SJCRH30 (cell line): ENCODE measurements at regions not wholly inside any gene's neighbourhood (a gene's known extent, or its start where the extent isn't known, plus 50 kb on each side); places are given as distances from the start of the nearest gene placed in this dataset.

Experiments used
- DNase-seq, 2 experiments: peaks; one replicate each; pipeline ENCODE4 v3.0.0-alpha.2; 2015 to 2020
- H3K27ac ChIP-seq: fragments of 250-450 bp; sonication (Bioruptor Pico); 2 replicates; pipeline ENCODE4 v1.5.1; 2020; ENCODE audit warnings: mild to moderate bottlenecking, moderate library complexity
- H3K27me3 ChIP-seq: fragments of 250-450 bp; sonication (Bioruptor Pico); 2 replicates; pipeline ENCODE4 v1.5.1; 2020; ENCODE audit warnings: mild to moderate bottlenecking, moderate library complexity
- H3K36me3 ChIP-seq: fragments of 250-450 bp; sonication (Bioruptor Pico); 2 replicates; pipeline ENCODE4 v1.5.1; 2020; ENCODE audit warnings: mild to moderate bottlenecking, moderate library complexity
- H3K4me1 ChIP-seq: fragments of 250-450 bp; sonication (Bioruptor Pico); 2 replicates; pipeline ENCODE4 v1.5.1; 2020; ENCODE audit warnings: mild to moderate bottlenecking, moderate library complexity
- H3K4me3 ChIP-seq: fragments of 250-450 bp; sonication (Bioruptor Pico); 2 replicates; pipeline ENCODE4 v1.5.1; 2020; ENCODE audit warnings: mild to moderate bottlenecking, moderate library complexity
- H3K9me3 ChIP-seq: fragments of 250-450 bp; sonication (Bioruptor Pico); replicated peaks from 2 replicates; pipeline ENCODE4 v1.5.1; 2020; ENCODE audit warnings: mild to moderate bottlenecking, moderate library complexity

GRCh38 chr15:38878026-38878425 is 313.4 kb upstream of the RASGRP1 start:
- no peaks in the 10 kb centered on the region for H3K9me3 ChIP-seq
- peaks cover 57% of the 10 kb centered on the region for H3K4me1 ChIP-seq
- H3K4me3 ChIP-seq, result no peak overlapping the region
- H3K36me3 ChIP-seq, result no peaks in the 10 kb centered on the region
- DNase-seq, result no peak
- no peaks in the 10 kb centered on the region for H3K27me3 ChIP-seq
- peak overlapping the region; percentile 5; the same call in 1 of the 2 replicates for H3K27ac ChIP-seq

- peak; percentile 88 to 96 for DNase-seq
- H3K36me3 ChIP-seq, result no peaks in the 10 kb centered on the region
- H3K4me1 ChIP-seq, result peaks cover 65% of the 10 kb centered on the region
- H3K4me3 ChIP-seq, result no peak overlapping the region
- H3K9me3 ChIP-seq, result no peaks in the 10 kb centered on the region
- peak overlapping the region; percentile 69 for H3K27ac ChIP-seq
- no peaks in the 10 kb centered on the region for H3K27me3 ChIP-seq
These were observed 314.3 kb upstream of the RASGRP1 start for GRCh38 chr15:38878926-38879325.

- Histone ChIP-seq H3K4me3 (no peak overlapping the region), H3K9me3 (no peaks in the 10 kb centered on the region), H3K27me3 (no peaks in the 10 kb centered on the region), H3K4me1 (peaks cover 74% of the 10 kb centered on the region), H3K36me3 (no peaks in the 10 kb centered on the region), H3K27ac (peak overlapping the region; percentile 69)
- peak; percentile 80 to 88 for DNase-seq
These were observed 315.4 kb upstream of the RASGRP1 start for GRCh38 chr15:38879909-38880471.

GRCh38 chr15:38882221-38882620 is 317.6 kb upstream of the RASGRP1 start:
- Histone ChIP-seq H3K4me1 (peaks cover 85% of the 10 kb centered on the region), H3K36me3 (no peaks in the 10 kb centered on the region), H3K4me3 (no peak overlapping the region), H3K27me3 (no peaks in the 10 kb centered on the region), H3K9me3 (no peaks in the 10 kb centered on the region), H3K27ac (no peak overlapping the region)
- DNase-seq, result no peak

GRCh38 chr15:38883987-38884386 is 319.4 kb upstream of the RASGRP1 start:
- Histone ChIP-seq H3K4me1 (peaks cover 72% of the 10 kb centered on the region), H3K36me3 (no peaks in the 10 kb centered on the region), H3K27me3 (no peaks in the 10 kb centered on the region), H3K4me3 (no peak overlapping the region), H3K27ac (peak overlapping the region; percentile 94), H3K9me3 (no peaks in the 10 kb centered on the region)
- peak; percentile 80 to 94 for DNase-seq

GRCh38 chr15:38885001-38885400 is 320.4 kb upstream of the RASGRP1 start:
- H3K9me3 ChIP-seq, result no peaks in the 10 kb centered on the region
- H3K36me3 ChIP-seq, result no peaks in the 10 kb centered on the region
- DNase-seq, result peak; percentile 83 to 87
- peak overlapping the region; percentile 32 for H3K4me3 ChIP-seq
- peaks cover 65% of the 10 kb centered on the region for H3K4me1 ChIP-seq
- peak overlapping the region; percentile 94 for H3K27ac ChIP-seq
- H3K27me3 ChIP-seq, result no peaks in the 10 kb centered on the region

- H3K27me3 ChIP-seq, result no peaks in the 10 kb centered on the region
- peak overlapping the region; percentile 32 for H3K4me3 ChIP-seq
- no peaks in the 10 kb centered on the region for H3K36me3 ChIP-seq
- DNase-seq, result peak in 1 of 2 experiments; percentile 54
- peaks cover 60% of the 10 kb centered on the region for H3K4me1 ChIP-seq
- peak overlapping the region; percentile 94 for H3K27ac ChIP-seq
- no peaks in the 10 kb centered on the region for H3K9me3 ChIP-seq
These were observed 320.9 kb upstream of the RASGRP1 start for GRCh38 chr15:38885471-38885952.

GRCh38 chr15:38886315-38887163 is 321.9 kb upstream of the RASGRP1 start:
- Histone ChIP-seq H3K27ac (peak overlapping the region; percentile 94), H3K4me3 (peak overlapping the region; percentile 32), H3K4me1 (peaks cover 59% of the 10 kb centered on the region), H3K27me3 (no peaks in the 10 kb centered on the region), H3K36me3 (no peaks in the 10 kb centered on the region), H3K9me3 (no peaks in the 10 kb centered on the region)
- DNase-seq, result peak in 1 of 2 experiments; percentile 74

- no peak for DNase-seq
- H3K27ac ChIP-seq, result no peak overlapping the region
- H3K9me3 ChIP-seq, result peaks cover 8% of the 10 kb centered on the region; the same call in 1 of the 2 replicates
- peaks cover 45% of the 10 kb centered on the region for H3K4me1 ChIP-seq
- H3K4me3 ChIP-seq, result no peak overlapping the region
- no peaks in the 10 kb centered on the region for H3K27me3 ChIP-seq
- no peaks in the 10 kb centered on the region for H3K36me3 ChIP-seq
These were observed 324.1 kb upstream of the RASGRP1 start for GRCh38 chr15:38888701-38889221.

GRCh38 chr15:38890194-38890593 is 325.6 kb upstream of the RASGRP1 start:
- Histone ChIP-seq H3K4me3 (no peak overlapping the region), H3K27me3 (no peaks in the 10 kb centered on the region), H3K9me3 (peaks cover 8% of the 10 kb centered on the region; the same call in 1 of the 2 replicates), H3K27ac (no peak overlapping the region), H3K4me1 (peaks cover 47% of the 10 kb centered on the region), H3K36me3 (no peaks in the 10 kb centered on the region)
- DNase-seq, result no peak

GRCh38 chr15:38893925-38894242 is 329.3 kb upstream of the RASGRP1 start:
- Histone ChIP-seq H3K4me3 (no peak overlapping the region), H3K36me3 (no peaks in the 10 kb centered on the region), H3K27me3 (no peaks in the 10 kb centered on the region), H3K9me3 (peaks cover 8% of the 10 kb centered on the region; the same call in 1 of the 2 replicates), H3K27ac (peak overlapping the region; percentile 63), H3K4me1 (peaks cover 32% of the 10 kb centered on the region)
- DNase-seq, result no peak

- Histone ChIP-seq H3K36me3 (no peaks in the 10 kb centered on the region), H3K4me1 (peaks cover 33% of the 10 kb centered on the region), H3K4me3 (no peak overlapping the region), H3K27ac (peak overlapping the region; percentile 63), H3K27me3 (no peaks in the 10 kb centered on the region), H3K9me3 (peaks cover 8% of the 10 kb centered on the region; the same call in 1 of the 2 replicates)
- peak in 1 of 2 experiments; percentile 37 for DNase-seq
These were observed 329.8 kb upstream of the RASGRP1 start for GRCh38 chr15:38894243-38894948.

GRCh38 chr15:38895326-38896255 is 331.0 kb upstream of the RASGRP1 start:
- no peaks in the 10 kb centered on the region for H3K36me3 ChIP-seq
- no peak overlapping the region for H3K4me3 ChIP-seq
- peak overlapping the region; percentile 63; the same call in 1 of the 2 replicates for H3K27ac ChIP-seq
- DNase-seq, result no peak
- peaks cover 8% of the 10 kb centered on the region; the same call in 1 of the 2 replicates for H3K9me3 ChIP-seq
- peaks cover 33% of the 10 kb centered on the region for H3K4me1 ChIP-seq
- no peaks in the 10 kb centered on the region for H3K27me3 ChIP-seq

- Histone ChIP-seq H3K27me3 (no peaks in the 10 kb centered on the region), H3K27ac (no peak overlapping the region), H3K9me3 (peaks cover 8% of the 10 kb centered on the region; the same call in 1 of the 2 replicates), H3K36me3 (no peaks in the 10 kb centered on the region), H3K4me1 (peaks cover 33% of the 10 kb centered on the region), H3K4me3 (no peak overlapping the region)
- no peak for DNase-seq
These were observed 332.0 kb upstream of the RASGRP1 start for GRCh38 chr15:38896647-38897046.
